ENCODE measurements at regions not wholly inside any gene's neighbourhood (a gene's known extent, or its start where the extent isn't known, plus 50 kb on each side); places are given as distances from the start of the nearest gene placed in this dataset.

- TF ChIP-seq CTCF (IDR thresholded peaks at IDR 0.05) (no peak), POLR2A (IDR thresholded peaks at IDR 0.05) (no peak)
Observed at GRCh38 chr13:87954091-87954490, 282.9 kb downstream of the SLITRK5 start.

Data from sigmoid colon (tissue), 3 donors.